ENCODE measurements at regions not wholly inside any gene's neighbourhood (a gene's known extent, or its start where the extent isn't known, plus 50 kb on each side); places are given as distances from the start of the nearest gene placed in this dataset.

GRCh38 chr21:24590261-24590660 lies 1017.0 kb downstream of the MRPL39 start:
- Histone ChIP-seq H3K4me3 (no peak overlapping the region), H3K4me1 (no peaks in the 10 kb centered on the region), H3K4me2 (no peak overlapping the region), H3K27ac (no peak overlapping the region), H3K9me3 (no peaks in the 10 kb centered on the region)
- WGBS (ENCODE audit: missing lambda C conversion rate): 0% methylated on average over 3 of the region's 3 CpGs
- ChIA-PET CTCF (no interaction called here), POLR2A (no interaction called here)
- FAIRE-seq (no peak), ATAC-seq (no peak), DNase-seq (ENCODE audit: low read depth in 1 of 2, low spot score in 1 of 2) (no peak)
- TF ChIP-seq KDM1A (IDR thresholded peaks at IDR 0.05; ENCODE audit: low read depth): no peak
- no peak for TF ChIP-seq NPAS2 (CRISPR knock-in tag; IDR thresholded peaks at IDR 0.05; ENCODE audit: borderline replicate concordance)
- TF ChIP-seq FOSB (CRISPR knock-in tag; IDR thresholded peaks at IDR 0.05): no peak
- no peak for TF ChIP-seq RARB (CRISPR knock-in tag; IDR thresholded peaks at IDR 0.05)
- no peak for TF ChIP-seq PHF8 (IDR thresholded peaks at IDR 0.05; ENCODE audit: borderline replicate concordance, low read depth)
- TF ChIP-seq, protein P1, sequence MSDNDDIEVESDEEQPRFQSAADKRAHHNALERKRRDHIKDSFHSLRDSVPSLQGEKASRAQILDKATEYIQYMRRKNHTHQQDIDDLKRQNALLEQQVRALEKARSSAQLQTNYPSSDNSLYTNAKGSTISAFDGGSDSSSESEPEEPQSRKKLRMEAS (IDR thresholded peaks at IDR 0.05): no peak
- TF ChIP-seq CBX2 (IDR thresholded peaks at IDR 0.05; ENCODE audit: borderline replicate concordance, low read depth): no peak
- no peak for TF ChIP-seq ESRRA (IDR thresholded peaks at IDR 0.05; ENCODE audit: borderline replicate concordance, low read length)
- TF ChIP-seq MYC (IDR thresholded peaks at IDR 0.05; ENCODE audit: borderline replicate concordance, low read length): no peak
- TF ChIP-seq, protein P2, sequence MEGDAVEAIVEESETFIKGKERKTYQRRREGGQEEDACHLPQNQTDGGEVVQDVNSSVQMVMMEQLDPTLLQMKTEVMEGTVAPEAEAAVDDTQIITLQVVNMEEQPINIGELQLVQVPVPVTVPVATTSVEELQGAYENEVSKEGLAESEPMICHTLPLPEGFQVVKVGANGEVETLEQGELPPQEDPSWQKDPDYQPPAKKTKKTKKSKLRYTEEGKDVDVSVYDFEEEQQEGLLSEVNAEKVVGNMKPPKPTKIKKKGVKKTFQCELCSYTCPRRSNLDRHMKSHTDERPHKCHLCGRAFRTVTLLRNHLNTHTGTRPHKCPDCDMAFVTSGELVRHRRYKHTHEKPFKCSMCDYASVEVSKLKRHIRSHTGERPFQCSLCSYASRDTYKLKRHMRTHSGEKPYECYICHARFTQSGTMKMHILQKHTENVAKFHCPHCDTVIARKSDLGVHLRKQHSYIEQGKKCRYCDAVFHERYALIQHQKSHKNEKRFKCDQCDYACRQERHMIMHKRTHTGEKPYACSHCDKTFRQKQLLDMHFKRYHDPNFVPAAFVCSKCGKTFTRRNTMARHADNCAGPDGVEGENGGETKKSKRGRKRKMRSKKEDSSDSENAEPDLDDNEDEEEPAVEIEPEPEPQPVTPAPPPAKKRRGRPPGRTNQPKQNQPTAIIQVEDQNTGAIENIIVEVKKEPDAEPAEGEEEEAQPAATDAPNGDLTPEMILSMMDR (IDR thresholded peaks at IDR 0.05): no peak
- no peak for TF ChIP-seq RCOR1 (IDR thresholded peaks at IDR 0.05; ENCODE audit: low read depth, low read length)
- no peak for TF ChIP-seq SREBF2 (IDR thresholded peaks at IDR 0.05)
- TF ChIP-seq EP300 (IDR thresholded peaks at IDR 0.05): no peak
- no peak for TF ChIP-seq FOXS1 (CRISPR knock-in tag; IDR thresholded peaks at IDR 0.05)
- no peak for TF ChIP-seq MAFK (IDR thresholded peaks at IDR 0.05; ENCODE audit: partially characterized antibody)
- TF ChIP-seq USF2 (IDR thresholded peaks at IDR 0.05): no peak
- no peak for TF ChIP-seq MAZ (IDR thresholded peaks at IDR 0.05; ENCODE audit: borderline replicate concordance, low read depth, low read length)
- TF ChIP-seq CBX8 (IDR thresholded peaks at IDR 0.05): no peak
- TF ChIP-seq CEBPB (IDR thresholded peaks at IDR 0.05): no peak

GRCh38 chr21:24583473-24583872 lies 1023.8 kb downstream of the MRPL39 start:
- no peak overlapping the region for H3K4me2 ChIP-seq
- FAIRE-seq: no peak
- POLR2A ChIA-PET: no interaction called here
- no peak for TF ChIP-seq REST (IDR thresholded peaks at IDR 0.05)
- H3K9me3 ChIP-seq: no peaks in the 10 kb centered on the region
- no peak overlapping the region for H3K4me3 ChIP-seq
- CTCF ChIA-PET: no interaction called here
- H3K4me1 ChIP-seq: no peaks in the 10 kb centered on the region
- H3K27ac ChIP-seq: no peak overlapping the region
- no peak for ATAC-seq
- no peak for DNase-seq (ENCODE audit: low read depth in 1 of 2, low spot score in 1 of 2)

Measured in A549 (cell line).